GM13976 (cell line): ENCODE measurements at regions not wholly inside any gene's neighbourhood (a gene's known extent, or its start where the extent isn't known, plus 50 kb on each side); places are given as distances from the start of the nearest gene placed in this dataset.

Experiments used
- DNase-seq: peaks from one replicate; pipeline ENCODE4 v3.0.0; 2012; ENCODE audit warnings: low spot score
- CTCF ChIP-seq: IDR thresholded peaks from 2 replicates; pipeline ENCODE4 v1.5.1; 2012; ENCODE audit warnings: borderline replicate concordance, mild to moderate bottlenecking; ENCODE audit not compliant: insufficient read depth; ENCODE audit errors: extremely low read depth, missing control alignments, control extremely low read depth
- in situ Hi-C: fragments of 300-500 bp; cut with MboI; formaldehyde crosslinking; loops from one replicate; pipeline ENCODE4 v1.12.0; 2022; ENCODE audit warnings: low sequenced_read_pairs, mixed read lengths, inconsistent platforms; ENCODE audit not compliant: unreplicated experiment

DNA sequence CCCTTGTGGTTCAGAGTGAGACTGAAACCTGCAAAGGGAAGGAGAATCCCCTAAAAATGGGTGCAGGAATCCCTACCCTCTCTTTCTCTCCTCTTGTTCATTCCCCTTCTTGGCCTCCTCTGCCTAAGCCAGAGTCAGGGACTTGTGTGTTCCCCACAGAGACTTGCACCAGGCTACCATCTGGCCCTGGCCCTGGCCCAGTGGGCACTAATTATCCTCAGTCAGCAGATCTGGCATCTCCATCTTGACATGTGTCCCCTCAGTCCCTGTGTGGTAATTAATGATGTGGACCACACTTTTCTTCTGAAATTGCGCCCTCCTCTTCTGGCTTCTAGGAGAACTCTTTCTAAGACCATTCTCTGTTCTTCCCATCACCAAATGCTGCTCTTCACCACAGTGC is 354.4 kb downstream of the SETD4 start:
- no peak for DNase-seq
- in situ Hi-C loops: no loop called here
- TF ChIP-seq CTCF: no peak

GRCh38 chr21:35705237-35705887 is 355.0 kb downstream of the SETD4 start:
- TF ChIP-seq CTCF: no peak
- no peak for DNase-seq
- in situ Hi-C loops: no loop called here

DNA sequence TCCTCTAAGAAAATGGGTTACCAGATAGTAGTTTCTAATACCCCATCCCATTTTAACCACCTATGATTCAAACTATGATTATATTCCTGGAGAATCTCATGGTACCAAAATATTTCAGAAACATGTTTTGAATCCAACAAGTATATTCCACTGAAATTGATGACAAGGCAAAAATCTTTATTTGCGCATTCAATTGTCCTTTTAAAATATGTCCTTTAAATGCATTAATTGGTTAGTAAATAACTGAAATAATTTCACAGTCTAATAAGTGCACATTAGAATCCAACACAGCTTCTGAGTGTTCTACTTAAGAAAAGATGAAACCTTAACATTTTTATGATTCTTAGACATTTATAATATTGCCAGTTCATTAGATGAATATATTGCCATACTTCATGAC is 356.6 kb downstream of the SETD4 start:
- in situ Hi-C loops: no loop called here
- DNase-seq: no peak
- no peak for TF ChIP-seq CTCF

- in situ Hi-C loops: no loop called here
- no peak for TF ChIP-seq CTCF
- DNase-seq: no peak
Observed at GRCh38 chr21:35699361-35699760, 361.0 kb downstream of the SETD4 start.

DNA sequence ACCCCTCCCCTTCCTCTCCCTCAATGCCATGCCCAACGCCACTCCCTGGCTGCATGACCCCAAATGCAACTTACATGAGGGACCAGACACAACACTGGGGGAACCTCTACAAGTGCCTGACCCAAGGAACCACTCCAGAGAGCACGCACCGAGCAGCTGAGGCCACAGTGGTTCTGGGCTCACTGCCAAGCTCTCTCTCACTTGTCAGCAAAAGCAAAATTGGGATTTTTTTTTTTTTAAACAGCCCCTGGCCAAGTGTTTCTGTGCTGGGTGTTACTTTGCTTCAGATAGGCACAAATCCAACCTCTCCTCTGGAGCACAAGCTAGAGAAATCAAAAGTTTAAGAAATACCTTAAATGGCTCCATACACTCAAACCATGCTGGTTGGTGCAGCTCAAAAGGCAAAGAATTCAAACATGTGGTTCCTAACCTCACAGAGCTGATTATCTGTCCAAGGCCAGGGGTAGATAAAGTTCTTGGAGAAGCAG is 363.0 kb downstream of the SETD4 start:
- DNase-seq: no peak
- in situ Hi-C loops: no loop called here
- TF ChIP-seq CTCF: no peak

- no peak for DNase-seq
- no peak for TF ChIP-seq CTCF
- in situ Hi-C loops: no loop called here
Observed at GRCh38 chr21:35696644-35697043, 363.7 kb downstream of the SETD4 start.
